Lower lobe of right lung (tissue), 2 donors: ENCODE measurements at regions not wholly inside any gene's neighbourhood (a gene's known extent, or its start where the extent isn't known, plus 50 kb on each side); places are given as distances from the start of the nearest gene placed in this dataset.

Source experiments
- ATAC-seq, 2 donors: fragments of 200-7000 bp; cut with Tn5 transposase; one replicate each; pipeline ENCODE4 v1.9.1; 2020 to 2022; ENCODE audit warnings: mild to moderate bottlenecking in 2 of 2, moderate library complexity in 2 of 2
- DNase-seq: peaks from one replicate; pipeline ENCODE4 v3.0.0-alpha.2; 2020
- H3K27ac ChIP-seq: fragments of 200-600 bp; one replicate; pipeline ENCODE4 v1.8.0; 2022
- H3K27me3 ChIP-seq: fragments of 200-600 bp; one replicate; pipeline ENCODE4 v1.8.0; 2022; ENCODE audit warnings: low read depth
- H3K36me3 ChIP-seq: fragments of 200-600 bp; one replicate; pipeline ENCODE4 v1.8.0; 2022; ENCODE audit warnings: mild to moderate bottlenecking
- H3K4me1 ChIP-seq: fragments of 200-600 bp; one replicate; pipeline ENCODE4 v1.8.0; 2022
- H3K4me3 ChIP-seq: fragments of 200-600 bp; one replicate; pipeline ENCODE4 v1.8.0; 2022; ENCODE audit warnings: mild to moderate bottlenecking
- H3K9me3 ChIP-seq: fragments of 200-600 bp; one replicate; pipeline ENCODE4 v1.8.0; 2022
- intact Hi-C: fragments of 100-400 bp; cut with DNase I; formaldehyde crosslinking; loops from one replicate; pipeline ENCODE4 v1.11.0; 2022
- TF ChIP-seq, protein P1 (sequence below): fragments of 200-600 bp; IDR thresholded peaks from one replicate; pipeline ENCODE4 v1.8.0; 2022; ENCODE audit warnings: antibody characterized with exemption, mild to moderate bottlenecking
- donor health status: DM: no; HTN: yes; CAD: no; lungs with severe emphysema.

DNA sequence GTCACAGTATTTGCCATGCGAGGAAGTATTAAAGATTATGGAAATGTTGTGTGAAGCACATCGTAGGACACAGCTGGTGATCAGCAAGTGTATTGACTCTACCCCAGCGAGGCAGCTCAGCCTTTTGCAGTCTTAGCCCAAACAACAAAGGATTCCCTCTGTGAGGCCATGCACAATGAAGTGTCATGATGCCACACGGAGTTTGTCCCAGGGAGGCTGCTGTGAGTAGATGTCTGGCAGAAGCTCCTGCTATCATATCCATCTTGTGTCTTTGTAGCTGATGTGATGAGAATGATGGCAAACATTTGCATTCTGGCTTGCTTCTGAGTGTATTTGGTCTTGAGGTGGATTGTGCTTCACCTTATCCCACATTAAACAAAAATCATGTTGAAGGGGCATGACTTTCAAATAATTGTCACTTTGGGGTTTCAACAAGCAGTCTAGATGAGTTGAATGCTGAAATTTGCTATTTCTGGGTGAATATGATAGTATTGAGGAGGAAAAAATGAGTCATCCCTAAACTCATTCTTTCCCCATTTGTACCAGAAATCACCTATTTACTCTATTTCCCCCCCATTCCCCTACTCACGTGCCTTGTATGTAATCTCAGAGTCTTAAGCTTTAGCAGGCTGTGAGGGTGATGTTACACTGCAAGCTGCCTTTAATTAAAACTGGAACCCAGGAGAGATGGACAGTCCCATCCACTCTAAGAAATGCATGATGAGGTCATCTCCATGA lies 273.5 kb downstream of the RNF144A start:
- no peaks in the 10 kb centered on the region for H3K36me3 ChIP-seq
- no peaks in the 10 kb centered on the region for H3K4me1 ChIP-seq
- no peak overlapping the region for H3K27ac ChIP-seq
- TF ChIP-seq, protein P1, sequence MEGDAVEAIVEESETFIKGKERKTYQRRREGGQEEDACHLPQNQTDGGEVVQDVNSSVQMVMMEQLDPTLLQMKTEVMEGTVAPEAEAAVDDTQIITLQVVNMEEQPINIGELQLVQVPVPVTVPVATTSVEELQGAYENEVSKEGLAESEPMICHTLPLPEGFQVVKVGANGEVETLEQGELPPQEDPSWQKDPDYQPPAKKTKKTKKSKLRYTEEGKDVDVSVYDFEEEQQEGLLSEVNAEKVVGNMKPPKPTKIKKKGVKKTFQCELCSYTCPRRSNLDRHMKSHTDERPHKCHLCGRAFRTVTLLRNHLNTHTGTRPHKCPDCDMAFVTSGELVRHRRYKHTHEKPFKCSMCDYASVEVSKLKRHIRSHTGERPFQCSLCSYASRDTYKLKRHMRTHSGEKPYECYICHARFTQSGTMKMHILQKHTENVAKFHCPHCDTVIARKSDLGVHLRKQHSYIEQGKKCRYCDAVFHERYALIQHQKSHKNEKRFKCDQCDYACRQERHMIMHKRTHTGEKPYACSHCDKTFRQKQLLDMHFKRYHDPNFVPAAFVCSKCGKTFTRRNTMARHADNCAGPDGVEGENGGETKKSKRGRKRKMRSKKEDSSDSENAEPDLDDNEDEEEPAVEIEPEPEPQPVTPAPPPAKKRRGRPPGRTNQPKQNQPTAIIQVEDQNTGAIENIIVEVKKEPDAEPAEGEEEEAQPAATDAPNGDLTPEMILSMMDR, result no peak
- H3K27me3 ChIP-seq, result no peaks in the 10 kb centered on the region
- intact Hi-C loops, result no loop called here
- no peaks in the 10 kb centered on the region for H3K9me3 ChIP-seq
- no peak overlapping the region for H3K4me3 ChIP-seq
- ATAC-seq (no peak), DNase-seq (no peak)

DNA sequence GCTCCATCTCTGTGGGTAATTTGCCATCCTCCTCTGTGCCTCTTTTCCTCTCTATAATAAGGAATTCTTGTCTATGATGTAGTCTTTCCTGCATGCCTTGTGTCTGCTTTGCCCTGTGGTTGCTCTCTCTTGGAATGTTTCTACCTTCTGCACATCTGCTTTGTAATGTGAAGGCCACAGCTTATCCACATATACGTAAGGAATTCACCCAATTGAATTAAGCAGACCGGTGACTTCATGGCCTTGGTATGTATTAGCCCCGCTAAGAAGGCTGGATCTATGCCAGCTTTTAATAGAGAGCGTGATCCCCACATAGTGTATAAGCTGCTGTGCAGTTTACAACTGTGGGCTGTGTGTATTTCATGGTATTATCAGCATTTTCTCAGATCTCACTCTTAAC lies 274.7 kb downstream of the RNF144A start:
- intact Hi-C loops, result no loop called here
- Histone ChIP-seq H3K9me3 (no peaks in the 10 kb centered on the region), H3K4me3 (no peak overlapping the region), H3K4me1 (no peaks in the 10 kb centered on the region), H3K36me3 (no peaks in the 10 kb centered on the region), H3K27me3 (no peaks in the 10 kb centered on the region), H3K27ac (no peak overlapping the region)
- no peak for DNase-seq
- no peak for ATAC-seq
- TF ChIP-seq, protein P1, result no peak

DNA sequence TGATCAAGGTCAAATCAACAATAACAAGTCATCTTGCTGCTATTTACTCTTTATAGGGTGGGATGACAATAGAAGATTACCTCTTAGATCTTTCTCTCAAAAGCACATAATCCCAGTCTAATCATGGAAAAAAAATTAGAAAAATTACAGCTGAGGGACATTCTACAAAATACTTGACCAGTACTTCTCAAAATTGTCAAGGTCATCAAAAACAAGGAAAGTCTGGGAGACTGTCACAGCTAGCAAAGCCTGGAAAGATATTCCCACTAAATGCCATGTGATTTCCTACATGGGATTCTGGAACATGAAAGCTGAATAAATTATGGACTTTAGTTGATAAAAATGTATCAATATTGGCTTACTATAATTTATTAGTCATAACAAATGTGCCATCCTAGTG lies 276.2 kb downstream of the RNF144A start:
- H3K36me3 ChIP-seq, result no peaks in the 10 kb centered on the region
- intact Hi-C loops, result no loop called here
- no peaks in the 10 kb centered on the region for H3K4me1 ChIP-seq
- no peak overlapping the region for H3K27ac ChIP-seq
- DNase-seq (no peak), ATAC-seq (no peak)
- TF ChIP-seq, protein P1, result no peak
- no peaks in the 10 kb centered on the region for H3K9me3 ChIP-seq
- no peak overlapping the region for H3K4me3 ChIP-seq
- no peaks in the 10 kb centered on the region for H3K27me3 ChIP-seq

DNA sequence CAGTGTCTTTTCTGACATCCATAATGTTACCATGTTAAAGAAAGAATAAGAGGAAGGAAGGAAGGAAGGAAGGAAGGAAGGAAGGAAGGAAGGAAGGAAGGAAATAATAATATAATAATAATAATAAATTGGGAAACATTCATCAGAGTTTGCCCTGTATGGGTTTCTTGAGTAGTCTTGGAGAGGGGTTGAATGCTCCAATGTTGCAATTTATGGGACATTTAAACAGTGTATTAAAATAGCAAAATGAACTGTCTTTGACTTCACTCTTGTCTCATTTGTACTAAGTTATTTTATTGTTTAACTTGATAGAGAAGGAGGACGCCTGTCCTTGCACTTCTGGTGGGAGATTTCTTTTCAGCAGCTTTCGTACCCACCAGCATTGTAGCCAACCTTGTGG lies 277.7 kb downstream of the RNF144A start:
- H3K27me3 ChIP-seq, result no peaks in the 10 kb centered on the region
- intact Hi-C loops, result no loop called here
- H3K27ac ChIP-seq, result no peak overlapping the region
- H3K4me3 ChIP-seq, result no peak overlapping the region
- no peak for DNase-seq
- TF ChIP-seq, protein P1, result no peak
- ATAC-seq, result no peak
- no peaks in the 10 kb centered on the region for H3K9me3 ChIP-seq
- no peaks in the 10 kb centered on the region for H3K36me3 ChIP-seq
- H3K4me1 ChIP-seq, result no peaks in the 10 kb centered on the region

DNA sequence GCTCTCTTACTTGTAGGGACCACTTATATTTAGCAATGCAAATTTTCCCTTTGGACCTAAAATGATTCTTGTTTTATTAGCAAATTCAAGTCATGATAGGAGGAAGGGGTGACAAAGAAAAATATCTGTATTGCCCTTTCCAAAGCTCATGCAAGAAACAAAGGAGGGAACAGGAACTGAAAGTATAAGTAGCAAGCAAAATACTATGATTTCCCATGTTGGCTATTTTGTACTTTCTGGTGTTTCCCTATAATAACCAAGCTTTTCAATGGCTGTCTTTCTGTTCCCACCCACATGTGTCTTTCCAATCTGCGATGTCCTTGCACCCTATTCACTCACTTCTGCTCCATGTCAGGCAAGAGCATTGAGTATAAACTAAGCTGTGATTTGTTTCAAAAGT lies 279.7 kb downstream of the RNF144A start:
- no peak for DNase-seq
- H3K36me3 ChIP-seq, result no peaks in the 10 kb centered on the region
- no peaks in the 10 kb centered on the region for H3K27me3 ChIP-seq
- ATAC-seq, result no peak
- no peak overlapping the region for H3K4me3 ChIP-seq
- intact Hi-C loops, result no loop called here
- no peaks in the 10 kb centered on the region for H3K4me1 ChIP-seq
- no peaks in the 10 kb centered on the region for H3K9me3 ChIP-seq
- H3K27ac ChIP-seq, result no peak overlapping the region
- TF ChIP-seq, protein P1, result no peak
